ENCODE measurements at regions not wholly inside any gene's neighbourhood (a gene's known extent, or its start where the extent isn't known, plus 50 kb on each side); places are given as distances from the start of the nearest gene placed in this dataset.

DNA sequence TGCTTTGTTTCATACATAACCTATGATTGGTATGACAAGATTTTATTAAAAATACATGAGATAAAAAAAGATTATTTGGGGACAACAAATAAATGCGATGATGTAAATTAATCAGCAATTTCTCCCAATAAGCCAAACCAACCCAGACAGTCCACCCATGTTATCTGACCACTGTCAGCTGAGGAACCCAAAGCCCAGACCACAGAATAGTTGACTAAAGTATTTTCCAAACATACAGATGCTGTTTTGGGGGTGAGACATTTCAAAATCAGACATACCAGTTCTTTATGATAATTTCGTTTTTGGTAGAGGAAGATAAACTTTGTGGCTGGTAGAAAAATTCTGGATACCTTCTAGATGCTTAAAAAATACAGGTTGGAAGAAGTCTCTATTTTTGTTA is 650.8 kb upstream of the FAM241A start:
- TF ChIP-seq, protein P1, sequence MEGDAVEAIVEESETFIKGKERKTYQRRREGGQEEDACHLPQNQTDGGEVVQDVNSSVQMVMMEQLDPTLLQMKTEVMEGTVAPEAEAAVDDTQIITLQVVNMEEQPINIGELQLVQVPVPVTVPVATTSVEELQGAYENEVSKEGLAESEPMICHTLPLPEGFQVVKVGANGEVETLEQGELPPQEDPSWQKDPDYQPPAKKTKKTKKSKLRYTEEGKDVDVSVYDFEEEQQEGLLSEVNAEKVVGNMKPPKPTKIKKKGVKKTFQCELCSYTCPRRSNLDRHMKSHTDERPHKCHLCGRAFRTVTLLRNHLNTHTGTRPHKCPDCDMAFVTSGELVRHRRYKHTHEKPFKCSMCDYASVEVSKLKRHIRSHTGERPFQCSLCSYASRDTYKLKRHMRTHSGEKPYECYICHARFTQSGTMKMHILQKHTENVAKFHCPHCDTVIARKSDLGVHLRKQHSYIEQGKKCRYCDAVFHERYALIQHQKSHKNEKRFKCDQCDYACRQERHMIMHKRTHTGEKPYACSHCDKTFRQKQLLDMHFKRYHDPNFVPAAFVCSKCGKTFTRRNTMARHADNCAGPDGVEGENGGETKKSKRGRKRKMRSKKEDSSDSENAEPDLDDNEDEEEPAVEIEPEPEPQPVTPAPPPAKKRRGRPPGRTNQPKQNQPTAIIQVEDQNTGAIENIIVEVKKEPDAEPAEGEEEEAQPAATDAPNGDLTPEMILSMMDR (IDR thresholded peaks at IDR 0.05), result no peak
- TF ChIP-seq POLR2A (IDR thresholded peaks at IDR 0.05), result no peak
